ENCODE measurements at regions not wholly inside any gene's neighbourhood (a gene's known extent, or its start where the extent isn't known, plus 50 kb on each side); places are given as distances from the start of the nearest gene placed in this dataset.

GRCh38 chr10:6333973-6334372, 131.2 kb downstream of the PFKFB3 start:
- Histone ChIP-seq H3F3A (ENCODE audit: control insufficient read depth, insufficient read depth) (no peaks in the 10 kb centered on the region), H3K79me2 (ENCODE audit: control insufficient read depth, low read length) (no peaks in the 10 kb centered on the region), H3K4me3 (ENCODE audit: low read length) (no peak overlapping the region), H3K27ac (ENCODE audit: low read depth, low read length) (no peak overlapping the region), H3K27me3 (ENCODE audit: control insufficient read depth, low read length) (no peaks in the 10 kb centered on the region), H3K9me3 (ENCODE audit: control insufficient read depth, insufficient read depth, low read length) (peaks cover 12% of the 10 kb centered on the region; the same call in 1 of the 2 replicates), H3K36me3 (ENCODE audit: control insufficient read depth, low read length) (no peaks in the 10 kb centered on the region), H3K4me1 (ENCODE audit: control insufficient read depth, low read length) (peaks cover 11% of the 10 kb centered on the region), H3K4me2 (ENCODE audit: low read length) (no peak overlapping the region), H3K9me2 (replicated peaks; ENCODE audit: control insufficient read depth, low read length) (no peaks in the 10 kb centered on the region), H4K20me1 (ENCODE audit: control insufficient read depth, insufficient read depth, low read depth, low read length) (no peaks in the 10 kb centered on the region)
- TF ChIP-seq, protein P1, sequence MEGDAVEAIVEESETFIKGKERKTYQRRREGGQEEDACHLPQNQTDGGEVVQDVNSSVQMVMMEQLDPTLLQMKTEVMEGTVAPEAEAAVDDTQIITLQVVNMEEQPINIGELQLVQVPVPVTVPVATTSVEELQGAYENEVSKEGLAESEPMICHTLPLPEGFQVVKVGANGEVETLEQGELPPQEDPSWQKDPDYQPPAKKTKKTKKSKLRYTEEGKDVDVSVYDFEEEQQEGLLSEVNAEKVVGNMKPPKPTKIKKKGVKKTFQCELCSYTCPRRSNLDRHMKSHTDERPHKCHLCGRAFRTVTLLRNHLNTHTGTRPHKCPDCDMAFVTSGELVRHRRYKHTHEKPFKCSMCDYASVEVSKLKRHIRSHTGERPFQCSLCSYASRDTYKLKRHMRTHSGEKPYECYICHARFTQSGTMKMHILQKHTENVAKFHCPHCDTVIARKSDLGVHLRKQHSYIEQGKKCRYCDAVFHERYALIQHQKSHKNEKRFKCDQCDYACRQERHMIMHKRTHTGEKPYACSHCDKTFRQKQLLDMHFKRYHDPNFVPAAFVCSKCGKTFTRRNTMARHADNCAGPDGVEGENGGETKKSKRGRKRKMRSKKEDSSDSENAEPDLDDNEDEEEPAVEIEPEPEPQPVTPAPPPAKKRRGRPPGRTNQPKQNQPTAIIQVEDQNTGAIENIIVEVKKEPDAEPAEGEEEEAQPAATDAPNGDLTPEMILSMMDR (IDR thresholded peaks at IDR 0.05; ENCODE audit: low read depth, low read length, poor library complexity, severe bottlenecking): no peak
- TF ChIP-seq EZH2phosphoT487 (IDR thresholded peaks at IDR 0.05; ENCODE audit: borderline replicate concordance, low read length): no peak

DNA sequence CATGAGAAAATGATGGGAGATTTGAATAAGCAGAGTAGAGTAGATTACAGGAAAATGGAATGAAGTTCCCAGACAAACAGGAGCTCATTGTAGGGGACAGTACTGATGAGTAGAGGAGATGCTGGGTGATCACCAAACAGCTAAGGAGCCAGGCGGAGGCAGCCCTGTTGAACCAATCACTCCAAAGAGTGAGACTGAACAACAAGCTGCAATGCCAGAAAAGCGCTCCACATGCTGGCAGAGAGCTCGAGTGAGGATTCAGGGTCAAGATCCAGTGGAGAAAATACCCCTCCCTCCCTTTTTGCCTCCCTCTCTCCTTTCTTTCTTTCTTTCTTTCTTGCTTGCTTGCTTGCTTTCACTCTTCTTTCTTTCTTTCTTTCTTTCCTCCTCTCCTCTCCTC, 133.3 kb downstream of the PFKFB3 start:
- Histone ChIP-seq H3K36me3 (ENCODE audit: control insufficient read depth, low read length) (no peaks in the 10 kb centered on the region), H3K9me3 (ENCODE audit: control insufficient read depth, insufficient read depth, low read length) (peaks cover 12% of the 10 kb centered on the region; the same call in 1 of the 2 replicates)
- TF ChIP-seq EZH2phosphoT487 (IDR thresholded peaks at IDR 0.05; ENCODE audit: borderline replicate concordance, low read length): no peak
- TF ChIP-seq, protein P1 (IDR thresholded peaks at IDR 0.05; ENCODE audit: low read depth, low read length, poor library complexity, severe bottlenecking): no peak

GRCh38 chr10:6337382-6337781, 134.7 kb downstream of the PFKFB3 start:
- H3K9me3 ChIP-seq (ENCODE audit: control insufficient read depth, insufficient read depth, low read length): peaks cover 10% of the 10 kb centered on the region; the same call in 1 of the 2 replicates
- H3K79me2 ChIP-seq (ENCODE audit: control insufficient read depth, low read length): no peaks in the 10 kb centered on the region
- H3K4me1 ChIP-seq (ENCODE audit: control insufficient read depth, low read length): peaks cover 4% of the 10 kb centered on the region; the same call in 1 of the 2 replicates
- no peak for TF ChIP-seq EZH2phosphoT487 (IDR thresholded peaks at IDR 0.05; ENCODE audit: borderline replicate concordance, low read length)
- TF ChIP-seq, protein P1 (IDR thresholded peaks at IDR 0.05; ENCODE audit: low read depth, low read length, poor library complexity, severe bottlenecking): no peak
- H3K4me3 ChIP-seq (ENCODE audit: low read length): no peak overlapping the region
- no peaks in the 10 kb centered on the region for H3K36me3 ChIP-seq (ENCODE audit: control insufficient read depth, low read length)
- no peaks in the 10 kb centered on the region for H3K27me3 ChIP-seq (ENCODE audit: control insufficient read depth, low read length)
- no peaks in the 10 kb centered on the region for H4K20me1 ChIP-seq (ENCODE audit: control insufficient read depth, insufficient read depth, low read depth, low read length)
- no peak overlapping the region for H3K4me2 ChIP-seq (ENCODE audit: low read length)
- no peak overlapping the region for H3K27ac ChIP-seq (ENCODE audit: low read depth, low read length)
- no peaks in the 10 kb centered on the region for H3K9me2 ChIP-seq (replicated peaks; ENCODE audit: control insufficient read depth, low read length)
- H3F3A ChIP-seq (ENCODE audit: control insufficient read depth, insufficient read depth): no peaks in the 10 kb centered on the region

More for the DNA sequence above, 133.3 kb downstream of the PFKFB3 start:
- Histone ChIP-seq H3K27me3 (ENCODE audit: control insufficient read depth, low read length) (no peaks in the 10 kb centered on the region), H3K4me3 (ENCODE audit: low read length) (no peak overlapping the region), H3K4me1 (ENCODE audit: control insufficient read depth, low read length) (peaks cover 4% of the 10 kb centered on the region; the same call in 1 of the 2 replicates), H4K20me1 (ENCODE audit: control insufficient read depth, insufficient read depth, low read depth, low read length) (no peaks in the 10 kb centered on the region), H3K27ac (ENCODE audit: low read depth, low read length) (no peak overlapping the region), H3F3A (ENCODE audit: control insufficient read depth, insufficient read depth) (no peaks in the 10 kb centered on the region), H3K4me2 (ENCODE audit: low read length) (no peak overlapping the region), H3K79me2 (ENCODE audit: control insufficient read depth, low read length) (no peaks in the 10 kb centered on the region), H3K9me2 (replicated peaks; ENCODE audit: control insufficient read depth, low read length) (no peaks in the 10 kb centered on the region)
